ENCODE measurements at regions not wholly inside any gene's neighbourhood (a gene's known extent, or its start where the extent isn't known, plus 50 kb on each side); places are given as distances from the start of the nearest gene placed in this dataset.
"Not testable (repeated sequence)": the region's sequence is repeated elsewhere in the genome, so short reads cannot be mapped to it uniquely, and the experiment has no call there.

GRCh38 chr2:236643480-236643879 lies 73.9 kb downstream of the ACKR3 start:
- Mint-ChIP-seq H3K4me3 (no peak overlapping the region), H3K36me3 (no peaks in the 10 kb centered on the region), H3K27me3 (peaks cover 14% of the 10 kb centered on the region), H3K4me1 (ENCODE audit: low read depth) (no peaks in the 10 kb centered on the region), H3K27ac (no peak overlapping the region), H3K9me3 (no peaks in the 10 kb centered on the region)
- intact Hi-C loops (cut with micrococcal nuclease): no loop called here
- ChIA-PET POLR2A (no interaction called here), CTCF (no interaction called here)
- DNase-seq: no peak

- H3K9me3 Mint-ChIP-seq: no peaks in the 10 kb centered on the region
- no peaks in the 10 kb centered on the region for H3K4me1 Mint-ChIP-seq (ENCODE audit: low read depth)
- no peak overlapping the region for H3K4me3 Mint-ChIP-seq
- CTCF ChIA-PET: no interaction called here
- H3K27me3 Mint-ChIP-seq: peaks cover 14% of the 10 kb centered on the region
- no peak overlapping the region for H3K27ac Mint-ChIP-seq
- H3K36me3 Mint-ChIP-seq: no peaks in the 10 kb centered on the region
- no peak for DNase-seq
- POLR2A ChIA-PET: no interaction called here
- intact Hi-C loops (cut with micrococcal nuclease): no loop called here
These were observed 74.4 kb downstream of the ACKR3 start for GRCh38 chr2:236644067-236644466.

- intact Hi-C loops (cut with micrococcal nuclease): no loop called here
These were observed 74.9 kb downstream of the ACKR3 start for GRCh38 chr2:236644502-236644911.

GRCh38 chr2:236645141-236645540 lies 75.5 kb downstream of the ACKR3 start:
- H3K4me3 Mint-ChIP-seq; H3K4me1 Mint-ChIP-seq (ENCODE audit: low read depth); intact Hi-C loops (cut with micrococcal nuclease); H3K9me3 Mint-ChIP-seq; H3K27ac Mint-ChIP-seq; H3K36me3 Mint-ChIP-seq; DNase-seq; CTCF ChIA-PET; POLR2A ChIA-PET: not testable (repeated sequence)
- peaks cover 15% of the 10 kb centered on the region for H3K27me3 Mint-ChIP-seq

More at GRCh38 chr2:236644502-236644911, 74.9 kb downstream of the ACKR3 start:
- no peak for DNase-seq
- Mint-ChIP-seq H3K27me3 (peaks cover 14% of the 10 kb centered on the region), H3K36me3 (no peaks in the 10 kb centered on the region), H3K27ac (no peak overlapping the region), H3K9me3 (no peaks in the 10 kb centered on the region), H3K4me3 (no peak overlapping the region), H3K4me1 (ENCODE audit: low read depth) (no peaks in the 10 kb centered on the region)
- ChIA-PET POLR2A (no interaction called here), CTCF (no interaction called here)

GRCh38 chr2:236646441-236646840 lies 76.8 kb downstream of the ACKR3 start:
- no peak overlapping the region for H3K4me3 Mint-ChIP-seq
- H3K4me1 Mint-ChIP-seq (ENCODE audit: low read depth): no peaks in the 10 kb centered on the region
- H3K36me3 Mint-ChIP-seq: no peaks in the 10 kb centered on the region
- peaks cover 15% of the 10 kb centered on the region for H3K27me3 Mint-ChIP-seq
- intact Hi-C loops (cut with micrococcal nuclease): no loop called here
- H3K9me3 Mint-ChIP-seq: peaks cover 5% of the 10 kb centered on the region
- DNase-seq: no peak
- POLR2A ChIA-PET: no interaction called here
- no peak overlapping the region for H3K27ac Mint-ChIP-seq
- CTCF ChIA-PET: no interaction called here

GRCh38 chr2:236646871-236647270 lies 77.2 kb downstream of the ACKR3 start:
- intact Hi-C loops (cut with micrococcal nuclease): no loop called here
- Mint-ChIP-seq H3K4me1 (ENCODE audit: low read depth) (no peaks in the 10 kb centered on the region), H3K36me3 (no peaks in the 10 kb centered on the region), H3K27ac (no peak overlapping the region), H3K27me3 (peaks cover 16% of the 10 kb centered on the region), H3K4me3 (no peak overlapping the region), H3K9me3 (peaks cover 5% of the 10 kb centered on the region)
- ChIA-PET CTCF (no interaction called here), POLR2A (no interaction called here)
- DNase-seq: no peak

- ChIA-PET CTCF (no interaction called here), POLR2A (no interaction called here)
- no peak for DNase-seq
- H3K4me1 Mint-ChIP-seq (ENCODE audit: low read depth): no peaks in the 10 kb centered on the region
- H3K36me3 Mint-ChIP-seq: no peaks in the 10 kb centered on the region
- intact Hi-C loops (cut with micrococcal nuclease): no loop called here
- H3K4me3 Mint-ChIP-seq: no peak overlapping the region
- no peak overlapping the region for H3K27ac Mint-ChIP-seq
- H3K9me3 Mint-ChIP-seq: peaks cover 5% of the 10 kb centered on the region
- peaks cover 19% of the 10 kb centered on the region for H3K27me3 Mint-ChIP-seq
These were observed 78.0 kb downstream of the ACKR3 start for GRCh38 chr2:236647621-236648020.

- peaks cover 14% of the 10 kb centered on the region for H3K27me3 Mint-ChIP-seq
- DNase-seq: no peak
- no peak overlapping the region for H3K27ac Mint-ChIP-seq
These were observed 84.2 kb downstream of the ACKR3 start for GRCh38 chr2:236653863-236654262.

GRCh38 chr2:236654496-236654895 lies 84.9 kb downstream of the ACKR3 start:
- CTCF ChIA-PET: no interaction called here
- DNase-seq: no peak

More at GRCh38 chr2:236653863-236654262, 84.2 kb downstream of the ACKR3 start:
- Mint-ChIP-seq H3K4me1 (ENCODE audit: low read depth) (no peaks in the 10 kb centered on the region), H3K9me3 (peaks cover 5% of the 10 kb centered on the region), H3K36me3 (no peaks in the 10 kb centered on the region), H3K4me3 (no peak overlapping the region)
- ChIA-PET POLR2A (no interaction called here), CTCF (no interaction called here)
- intact Hi-C loops (cut with micrococcal nuclease): no loop called here

GRCh38 chr2:236656166-236656565 lies 86.5 kb downstream of the ACKR3 start:
- H3K36me3 Mint-ChIP-seq: no peaks in the 10 kb centered on the region
- ChIA-PET CTCF (no interaction called here), POLR2A (no interaction called here)
- DNase-seq: no peak
- no peak overlapping the region for H3K4me3 Mint-ChIP-seq
- H3K27me3 Mint-ChIP-seq: peaks cover 24% of the 10 kb centered on the region
- no peaks in the 10 kb centered on the region for H3K9me3 Mint-ChIP-seq
- intact Hi-C loops (cut with micrococcal nuclease): no loop called here
- H3K4me1 Mint-ChIP-seq (ENCODE audit: low read depth): no peaks in the 10 kb centered on the region
- no peak overlapping the region for H3K27ac Mint-ChIP-seq

More at GRCh38 chr2:236654496-236654895, 84.9 kb downstream of the ACKR3 start:
- POLR2A ChIA-PET: interaction anchor here (0.5 kb wide), 1 partner anchor 65 kb away, joined by 3 read pairs; no protein-coding TSS in a partner anchor
- Mint-ChIP-seq H3K27me3 (peaks cover 20% of the 10 kb centered on the region), H3K36me3 (no peaks in the 10 kb centered on the region), H3K9me3 (peaks cover 5% of the 10 kb centered on the region), H3K4me1 (ENCODE audit: low read depth) (no peaks in the 10 kb centered on the region), H3K4me3 (no peak overlapping the region), H3K27ac (no peak overlapping the region)
- intact Hi-C loops (cut with micrococcal nuclease): no loop called here

GRCh38 chr2:236656721-236657120 lies 87.1 kb downstream of the ACKR3 start:
- Mint-ChIP-seq H3K4me1 (ENCODE audit: low read depth) (no peaks in the 10 kb centered on the region), H3K27me3 (peaks cover 28% of the 10 kb centered on the region), H3K27ac (no peak overlapping the region), H3K4me3 (no peak overlapping the region), H3K36me3 (no peaks in the 10 kb centered on the region), H3K9me3 (no peaks in the 10 kb centered on the region)
- CTCF ChIA-PET: no interaction called here
- DNase-seq: no peak
- intact Hi-C loops (cut with micrococcal nuclease): no loop called here
- POLR2A ChIA-PET: no interaction called here

- intact Hi-C loops (cut with micrococcal nuclease): no loop called here
- DNase-seq: no peak
- no peak overlapping the region for H3K27ac Mint-ChIP-seq
- peaks cover 26% of the 10 kb centered on the region for H3K27me3 Mint-ChIP-seq
- ChIA-PET POLR2A (no interaction called here), CTCF (no interaction called here)
- no peaks in the 10 kb centered on the region for H3K4me1 Mint-ChIP-seq (ENCODE audit: low read depth)
- no peaks in the 10 kb centered on the region for H3K9me3 Mint-ChIP-seq
- H3K4me3 Mint-ChIP-seq: no peak overlapping the region
- no peaks in the 10 kb centered on the region for H3K36me3 Mint-ChIP-seq
These were observed 87.6 kb downstream of the ACKR3 start for GRCh38 chr2:236657215-236657614.

- Mint-ChIP-seq H3K4me1 (ENCODE audit: low read depth) (no peaks in the 10 kb centered on the region), H3K4me3 (no peak overlapping the region), H3K27me3 (peaks cover 27% of the 10 kb centered on the region), H3K9me3 (no peaks in the 10 kb centered on the region), H3K27ac (no peak overlapping the region), H3K36me3 (no peaks in the 10 kb centered on the region)
- POLR2A ChIA-PET: no interaction called here
- intact Hi-C loops (cut with micrococcal nuclease): no loop called here
- CTCF ChIA-PET: no interaction called here
- no peak for DNase-seq
These were observed 88.2 kb downstream of the ACKR3 start for GRCh38 chr2:236657801-236658200.
